Right ventricle myocardium inferior (tissue), 1 donor: ENCODE measurements at regions not wholly inside any gene's neighbourhood (a gene's known extent, or its start where the extent isn't known, plus 50 kb on each side); places are given as distances from the start of the nearest gene placed in this dataset.
"Not testable (repeated sequence)": the region's sequence is repeated elsewhere in the genome, so short reads cannot be mapped to it uniquely, and the experiment has no call there.

Experiments used
- ATAC-seq: fragments of 200-7000 bp; cut with Tn5 transposase; one replicate; pipeline ENCODE4 v1.9.1; 2020; ENCODE audit warnings: mild to moderate bottlenecking, moderate library complexity
- DNase-seq: peaks from one replicate; pipeline ENCODE4 v3.0.0; 2021; ENCODE audit errors: missing footprints
- intact Hi-C: fragments of 100-400 bp; cut with DNase I; formaldehyde crosslinking; loops from one replicate; pipeline ENCODE4 v1.11.0; 2022
- donor health status: DM: no; HTN: yes; CAD: no; lungs with severe emphysema.

DNA sequence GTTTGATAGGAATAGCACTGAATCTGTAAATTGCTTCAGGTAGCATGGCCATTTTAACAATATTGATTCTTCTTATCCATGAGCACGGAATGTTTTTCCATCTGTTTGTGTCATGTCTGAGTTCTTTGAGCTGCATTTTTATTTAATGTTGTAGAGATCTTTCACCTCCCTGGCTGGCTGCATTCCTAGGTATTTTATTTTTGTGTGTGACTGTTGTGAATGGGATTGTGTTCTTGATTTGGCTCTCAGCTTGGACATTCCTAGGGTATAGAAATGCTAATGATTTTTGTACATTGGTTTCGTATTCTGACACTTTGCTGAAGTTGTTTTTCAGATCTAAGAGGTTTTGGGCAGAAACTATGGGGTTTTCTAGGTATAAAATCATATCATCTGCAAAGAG is 152.9 kb upstream of the CHD1 start:
- intact Hi-C loops, result no loop called here
- no peak for ATAC-seq

DNA sequence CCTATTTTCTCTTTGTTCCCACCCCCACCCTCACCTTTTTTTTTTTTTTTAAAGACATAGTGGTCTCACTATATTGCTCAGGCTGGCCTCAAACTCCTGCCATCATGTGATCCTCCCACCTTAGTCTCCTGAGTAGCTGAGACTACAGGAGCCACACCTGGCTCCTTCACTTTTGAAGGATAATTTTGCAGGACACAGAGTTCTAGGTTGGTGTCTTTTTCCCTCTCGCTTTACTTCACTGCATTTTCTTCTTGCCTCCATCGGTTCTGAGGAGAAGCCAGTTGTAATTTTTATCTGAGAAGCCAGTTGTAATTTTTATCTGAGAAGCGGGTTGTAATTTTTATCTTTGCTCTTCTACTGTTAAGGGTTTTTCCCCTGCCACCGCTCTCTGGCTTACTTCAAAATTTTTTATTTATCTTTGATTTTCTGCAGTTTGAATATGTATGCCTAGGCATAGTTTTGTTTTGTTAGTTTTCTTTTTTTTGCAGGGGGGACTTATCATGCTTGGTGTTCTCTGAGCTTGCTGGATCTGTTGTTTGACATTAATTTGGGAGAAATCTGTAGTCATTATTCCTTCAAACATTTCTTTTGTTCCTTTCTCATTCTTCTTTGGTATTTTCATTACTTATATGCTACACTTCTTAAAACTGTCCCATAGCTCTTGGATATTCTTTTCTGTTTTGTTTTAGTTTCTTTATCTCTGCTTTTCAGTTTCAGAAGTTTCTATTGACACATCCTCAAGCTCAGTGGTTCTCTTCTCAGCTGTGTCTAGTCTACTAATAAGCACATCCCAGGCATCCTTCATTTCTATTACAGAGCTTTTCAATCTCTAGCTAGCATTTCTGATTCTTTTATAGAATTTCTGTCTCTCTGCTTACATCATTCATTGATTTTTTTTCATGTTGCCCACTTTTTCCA is 148.2 kb upstream of the CHD1 start:
- ATAC-seq, result no peak
- no peak for DNase-seq
- intact Hi-C loops, result no loop called here

More for the DNA sequence above, 152.9 kb upstream of the CHD1 start:
- DNase-seq, result no peak

DNA sequence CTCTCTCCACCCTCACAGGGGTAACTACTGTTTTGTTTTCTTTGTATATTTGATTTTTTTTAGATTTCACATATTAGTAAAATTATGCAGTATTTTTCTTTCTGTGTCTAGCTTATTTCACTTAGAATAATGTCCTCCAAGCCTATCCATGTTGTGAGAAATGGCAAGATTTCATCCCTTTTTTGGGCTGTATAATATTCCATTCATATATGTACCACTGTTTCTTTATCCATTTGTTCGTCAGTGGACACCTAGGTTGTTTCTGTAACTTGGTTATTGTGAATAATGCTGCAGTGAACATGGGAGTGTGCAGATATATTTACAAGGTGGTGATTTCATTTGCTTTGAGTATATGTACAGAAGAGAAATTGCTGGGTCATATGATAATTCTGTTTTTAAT is 144.0 kb upstream of the CHD1 start:
- DNase-seq (no peak), ATAC-seq (no peak)
- intact Hi-C loops, result no loop called here

DNA sequence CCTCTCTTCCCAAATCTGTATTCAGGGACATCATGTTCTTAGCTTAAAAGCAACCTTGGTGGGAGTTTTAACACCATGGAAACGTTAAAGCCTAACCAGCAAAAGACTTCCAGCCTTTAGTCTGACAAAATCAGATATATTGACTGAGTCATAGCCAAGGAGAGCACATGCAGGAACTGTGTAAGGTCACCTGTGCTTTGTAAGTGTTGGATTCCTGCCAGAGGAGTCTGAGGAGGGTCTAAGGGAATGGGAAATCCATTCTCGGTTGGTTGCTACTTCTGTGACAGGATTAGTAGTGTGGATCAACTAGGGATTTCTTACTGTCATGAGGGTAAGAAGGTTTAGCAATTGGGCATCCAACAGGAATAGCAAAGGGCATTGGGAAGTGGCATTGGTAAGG is 142.0 kb upstream of the CHD1 start:
- intact Hi-C loops, result no loop called here
- ATAC-seq, result no peak
- DNase-seq, result no peak

DNA sequence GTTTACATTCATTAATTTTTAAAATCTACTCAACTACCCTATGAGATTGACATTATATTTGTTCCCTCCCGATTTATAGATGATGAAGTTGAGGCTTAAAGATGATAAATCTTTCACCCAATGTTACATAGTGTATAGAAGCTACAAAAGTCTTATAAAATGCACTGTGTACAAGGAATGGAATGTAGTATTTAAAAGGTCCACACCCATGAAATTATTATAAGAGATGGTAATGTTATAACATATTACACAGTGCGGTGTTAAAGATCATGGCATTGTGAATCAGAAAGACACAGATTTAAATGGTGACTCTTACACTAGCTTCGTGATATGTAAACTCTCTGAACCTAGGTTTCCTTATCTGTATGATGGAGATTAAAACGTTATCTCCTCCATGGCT is 141.6 kb upstream of the CHD1 start:
- ATAC-seq, result no peak
- no peak for DNase-seq
- intact Hi-C loops, result no loop called here

DNA sequence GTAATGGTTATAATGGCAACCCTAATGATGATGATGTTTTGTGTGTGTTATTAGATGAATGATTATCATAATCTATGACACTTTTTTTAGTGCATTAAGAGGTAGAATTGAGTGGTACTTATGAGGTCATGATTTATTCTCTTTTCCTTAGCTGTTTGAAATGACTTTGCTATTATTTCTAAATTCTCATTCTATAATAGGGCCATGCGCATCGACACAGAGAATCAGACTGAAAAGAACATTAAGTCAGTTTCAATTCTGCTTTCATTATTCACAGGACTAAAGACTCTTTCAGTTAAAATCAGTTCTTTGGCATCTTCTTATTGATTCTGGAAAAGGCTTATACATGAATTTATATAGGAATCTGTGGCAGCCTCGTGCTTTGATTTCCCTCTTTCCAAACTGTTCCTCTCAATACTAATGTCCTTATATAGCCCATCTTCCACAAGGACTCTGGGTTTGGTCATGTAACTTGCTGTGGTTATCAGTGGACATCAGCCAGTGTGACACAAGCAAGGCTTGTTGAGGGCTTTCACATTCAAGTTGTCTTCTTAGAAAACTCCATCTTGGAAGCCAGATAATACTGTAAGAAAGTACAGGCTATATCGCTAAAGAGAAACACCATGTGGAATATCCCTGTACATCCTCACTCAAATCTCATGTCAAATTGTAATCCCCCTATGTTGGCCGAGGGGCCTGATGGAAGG is 140.3 kb upstream of the CHD1 start:
- ATAC-seq (no peak), DNase-seq (no peak)
- intact Hi-C loops, result no loop called here

DNA sequence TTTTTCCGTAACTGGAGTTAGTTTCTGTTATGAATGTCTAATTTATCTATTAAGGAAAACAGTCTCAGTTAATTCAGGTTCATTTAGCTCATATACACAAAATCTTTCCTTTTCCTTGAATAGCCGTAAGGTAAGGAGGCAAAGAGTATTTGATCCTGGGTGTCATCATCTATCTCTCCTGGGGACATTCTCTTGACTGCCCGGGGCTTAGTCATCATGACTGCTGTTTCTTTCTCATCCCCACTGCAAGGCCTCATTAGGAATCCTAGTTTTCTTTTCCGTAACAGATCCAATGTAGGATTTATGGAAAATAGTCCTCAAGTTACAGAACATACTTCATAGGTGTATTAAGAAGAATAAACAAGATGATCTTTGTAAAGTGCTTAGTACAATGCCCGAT is 134.9 kb upstream of the CHD1 start:
- ATAC-seq (no peak), DNase-seq (no peak)
- intact Hi-C loops, result no loop called here

DNA sequence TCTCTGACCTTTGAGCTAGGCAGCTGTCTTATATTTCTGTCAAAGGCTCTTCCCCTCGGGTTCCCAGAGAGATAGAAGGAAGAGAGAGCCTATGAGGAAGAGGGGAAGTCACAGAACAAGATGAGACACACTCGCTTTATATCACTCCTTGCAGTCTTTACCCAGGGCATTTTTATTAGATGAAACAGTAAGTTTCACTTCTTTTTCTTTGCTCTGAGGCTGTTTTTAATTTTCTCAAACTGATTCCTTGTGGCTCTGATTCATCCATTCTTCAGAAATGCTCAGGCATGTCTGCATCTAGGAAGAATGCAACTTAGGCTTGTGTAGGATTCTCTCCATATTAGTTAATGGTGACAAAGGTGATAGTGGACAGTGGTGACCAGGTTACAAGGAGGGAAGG is 132.9 kb upstream of the CHD1 start:
- intact Hi-C loops, result no loop called here
- DNase-seq, result no peak
- no peak for ATAC-seq

DNA sequence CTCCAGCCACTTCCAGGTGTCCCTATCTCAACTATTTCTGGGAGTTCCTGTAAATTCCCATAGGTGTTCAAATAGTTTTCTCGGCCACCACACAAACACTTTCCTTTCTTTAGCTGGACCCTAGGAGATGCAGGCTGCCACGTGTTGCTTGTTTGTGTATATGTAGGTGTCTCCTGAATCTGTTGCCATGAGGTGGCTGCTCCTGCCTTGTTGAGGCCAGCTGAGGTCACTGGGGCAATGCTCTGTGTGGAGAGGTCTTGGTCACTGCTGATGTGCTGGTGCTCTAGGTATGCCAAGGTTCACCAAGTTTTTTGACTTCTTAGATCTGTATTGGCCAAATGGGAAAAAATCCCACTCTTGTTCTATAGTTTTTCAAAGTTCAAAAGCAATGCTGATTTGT is 132.5 kb upstream of the CHD1 start:
- no peak for ATAC-seq
- intact Hi-C loops, result no loop called here
- DNase-seq, result no peak

DNA sequence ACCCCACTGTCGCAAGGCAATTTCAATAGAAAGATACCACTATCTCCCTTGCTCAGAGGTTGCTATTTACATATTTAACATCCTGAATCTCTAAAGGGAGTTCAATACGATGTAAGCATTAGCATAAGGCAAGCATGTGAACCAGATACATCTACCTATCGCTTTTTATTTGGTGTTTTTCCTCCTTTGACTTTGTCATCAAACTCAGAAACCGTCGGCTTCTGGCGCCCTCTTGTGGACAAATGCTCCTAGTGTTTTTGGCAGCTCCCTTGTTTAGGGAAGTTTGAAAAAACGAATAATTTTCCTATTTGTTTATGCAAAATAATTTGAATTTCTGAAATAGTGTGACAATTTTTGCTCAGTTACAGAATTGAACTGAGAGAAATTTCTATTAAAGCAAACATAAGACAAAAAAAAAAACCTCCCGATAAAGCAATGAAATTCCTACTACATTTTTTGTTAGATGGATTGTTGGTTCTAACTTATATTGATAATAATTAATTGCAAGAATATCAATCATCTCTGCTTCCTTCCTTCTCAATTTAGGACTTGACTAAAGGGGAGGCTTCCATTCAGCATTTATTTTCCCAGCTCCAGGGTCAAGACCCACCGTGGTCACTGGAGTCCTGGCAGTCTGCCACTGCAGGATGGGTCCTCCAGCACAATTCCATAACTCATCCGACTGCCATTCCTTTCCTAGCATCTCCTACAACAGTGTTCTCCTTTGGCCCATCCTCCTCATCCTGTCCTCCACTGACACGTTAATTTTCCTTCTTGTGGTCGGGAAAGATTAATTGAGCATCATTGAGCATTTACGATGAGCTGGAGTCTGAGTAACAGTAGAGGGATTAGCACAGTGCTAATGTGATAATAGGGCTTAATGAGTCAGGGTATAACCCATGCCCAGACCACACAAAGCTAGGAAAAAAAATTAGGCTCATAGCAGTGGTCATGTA is 131.8 kb upstream of the CHD1 start:
- intact Hi-C loops, result no loop called here
- ATAC-seq, result no peak

DNA sequence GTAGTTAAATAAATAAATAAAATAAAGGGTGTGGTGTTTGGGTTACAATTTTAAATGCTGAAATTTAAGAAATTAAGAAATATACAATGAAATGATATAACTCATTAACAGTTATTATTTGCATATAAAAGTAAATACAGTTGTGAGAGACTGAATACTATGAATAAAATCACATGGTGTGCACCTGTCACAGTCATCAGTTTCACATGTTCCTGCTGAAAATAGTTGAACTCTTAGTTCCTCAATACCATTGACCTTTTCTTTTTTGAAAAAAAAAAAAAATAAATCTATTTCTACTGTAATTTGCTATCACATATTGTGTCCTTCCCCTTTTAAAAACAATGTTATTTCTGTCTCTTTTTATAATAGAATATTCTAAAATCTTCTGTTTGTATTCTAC is 130.9 kb upstream of the CHD1 start:
- ATAC-seq (no peak), DNase-seq (no peak)
- intact Hi-C loops, result no loop called here

More for the DNA sequence above, 131.8 kb upstream of the CHD1 start:
- peak; percentile 87 for DNase-seq

DNA sequence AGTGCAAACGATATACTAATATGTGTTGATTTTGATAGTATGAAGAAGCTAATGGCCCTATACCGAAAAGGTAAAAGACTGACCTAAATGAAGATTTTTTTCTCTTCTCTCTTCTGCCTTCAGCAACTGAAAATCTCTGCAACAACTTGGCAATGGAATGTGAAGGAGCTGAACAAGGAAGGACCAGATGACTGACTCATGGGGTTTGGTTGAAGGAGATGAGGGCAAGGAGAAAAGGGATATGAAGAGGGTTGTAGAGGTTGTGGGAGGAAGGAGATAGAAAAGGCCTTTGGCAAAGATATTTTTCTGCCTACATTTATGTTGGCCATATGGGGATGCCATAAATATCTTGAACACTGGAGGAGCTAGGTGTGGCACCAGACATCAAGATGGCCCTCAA is 129.7 kb upstream of the CHD1 start:
- DNase-seq, result no peak
- intact Hi-C loops, result no loop called here

DNA sequence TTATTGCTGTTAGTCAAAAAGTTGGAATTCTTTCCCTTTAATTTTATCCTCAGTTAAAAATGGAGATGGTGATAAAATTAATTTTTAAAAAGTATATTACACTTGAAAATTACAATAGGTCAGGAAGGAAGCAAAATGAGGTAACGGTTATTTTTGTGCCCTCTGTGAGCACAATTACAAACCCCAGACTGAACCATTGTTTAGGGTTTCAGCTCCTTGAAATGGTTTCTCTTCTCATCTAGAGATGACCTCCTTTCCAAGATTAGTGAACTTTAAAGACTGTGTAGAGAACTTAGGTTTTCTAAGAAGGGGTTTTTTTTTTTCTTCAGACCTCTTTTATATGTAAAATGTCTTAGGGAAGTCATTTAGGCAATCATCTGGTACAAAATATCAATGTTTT is 126.2 kb upstream of the CHD1 start:
- no peak for ATAC-seq
- intact Hi-C loops, result no loop called here
- no peak for DNase-seq

More for the DNA sequence above, 129.7 kb upstream of the CHD1 start:
- ATAC-seq, result no peak

DNA sequence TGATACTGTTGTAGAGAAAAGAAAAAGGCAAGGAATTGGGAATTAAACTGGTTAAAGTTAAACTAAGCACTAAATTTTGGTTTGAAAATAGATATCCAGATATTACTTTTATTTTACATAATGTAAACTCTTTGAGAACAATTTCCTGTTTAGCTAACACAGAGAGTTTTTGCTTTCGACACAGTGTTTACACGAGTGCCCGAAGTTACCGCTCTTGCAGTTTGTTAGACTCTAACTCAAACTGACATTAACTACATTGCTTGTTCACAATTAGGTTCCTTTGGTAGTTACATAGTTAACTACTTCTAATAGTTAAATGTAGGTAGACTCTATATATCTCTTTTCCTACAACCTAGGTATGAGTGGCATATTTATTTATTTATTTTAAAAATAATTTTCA is 117.1 kb upstream of the CHD1 start:
- intact Hi-C loops, result no loop called here
- no peak for ATAC-seq
- DNase-seq, result no peak

DNA sequence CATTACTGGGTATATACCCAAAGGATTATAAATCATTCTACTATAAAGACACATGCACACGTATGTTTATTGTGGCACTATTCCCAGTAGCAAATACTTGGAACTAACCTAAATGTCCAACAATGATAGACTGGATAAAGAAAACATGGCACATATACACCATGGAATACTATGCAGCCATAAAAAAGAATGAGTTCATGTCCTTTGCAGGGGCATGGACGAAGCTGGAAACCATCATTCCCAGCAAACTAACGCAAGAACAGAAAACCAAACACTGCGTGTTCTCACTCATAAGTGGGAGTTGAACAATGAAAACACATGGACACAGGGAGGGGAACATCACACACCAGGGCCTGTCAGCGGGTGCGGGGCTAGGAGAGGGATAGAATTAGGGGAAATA is 114.5 kb upstream of the CHD1 start:
- intact Hi-C loops, ATAC-seq, DNase-seq: not testable (repeated sequence)

DNA sequence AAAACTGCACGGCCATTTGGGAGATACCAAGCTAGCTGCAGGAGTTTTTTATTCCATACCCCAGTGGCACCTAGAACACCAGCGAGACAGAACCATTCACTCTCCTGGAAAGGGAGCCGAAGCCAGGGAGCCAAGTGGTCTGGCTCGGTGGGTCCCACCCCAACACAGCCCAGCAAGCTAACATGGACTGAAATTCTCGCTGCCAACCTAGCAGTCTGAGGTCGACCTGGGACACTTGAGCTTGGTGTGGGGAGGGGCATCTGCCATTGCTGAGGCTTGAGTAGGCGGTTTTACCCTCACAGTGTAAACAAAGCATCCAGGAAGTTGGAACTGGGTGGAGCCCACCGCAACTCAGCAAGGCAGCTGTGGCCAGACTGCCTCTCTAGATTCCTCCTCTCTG is 108.9 kb upstream of the CHD1 start:
- peak; percentile 55 for DNase-seq

DNA sequence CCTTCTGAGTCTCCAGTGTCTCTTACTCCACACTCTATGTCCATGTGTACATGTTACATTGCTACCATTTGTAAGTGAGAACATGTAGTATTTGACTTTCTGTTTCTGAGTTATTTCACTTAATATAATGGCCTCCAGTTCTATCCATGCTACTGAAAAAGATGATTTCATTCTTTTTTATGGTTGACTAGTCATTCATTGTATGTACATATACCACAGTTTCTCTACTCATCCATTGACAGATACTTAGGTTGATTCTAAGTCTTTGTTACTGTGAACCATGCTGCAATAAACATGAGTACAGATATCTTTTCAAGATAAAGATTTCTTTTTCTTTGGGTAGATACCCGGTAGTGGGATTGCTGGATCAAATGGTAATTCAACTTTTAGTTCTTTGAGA is 107.1 kb upstream of the CHD1 start:
- intact Hi-C loops, result loop anchor here (10.0 kb wide), 1 partner anchor 261 kb away; the partner anchor contains the start of gene RGMB
- no peak for ATAC-seq
- no peak for DNase-seq

More for the DNA sequence above, 108.9 kb upstream of the CHD1 start:
- no peak for ATAC-seq
- intact Hi-C loops, result loop anchor here (10.0 kb wide), 1 partner anchor 263 kb away; the partner anchor contains the start of gene RGMB

DNA sequence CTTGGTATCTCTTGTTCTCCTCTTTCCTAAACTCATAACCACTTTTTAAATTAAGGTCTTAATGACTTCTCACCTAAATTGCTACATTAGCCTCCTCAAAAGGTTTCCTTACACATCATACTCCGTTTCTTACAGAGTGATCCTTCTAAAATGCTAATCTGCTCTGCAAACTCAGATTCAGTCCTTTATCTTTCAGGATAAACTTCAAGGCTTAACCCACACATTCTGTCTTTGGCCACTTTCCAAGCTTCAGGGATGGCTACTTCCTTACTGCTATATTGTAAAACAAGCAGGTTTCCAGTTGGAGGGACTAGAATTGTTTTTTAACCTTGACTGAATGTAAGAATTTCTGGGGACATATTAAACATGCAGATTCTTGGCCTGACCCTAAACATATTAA is 105.5 kb upstream of the CHD1 start:
- intact Hi-C loops, result loop anchor here (10.0 kb wide), 1 partner anchor 260 kb away; the partner anchor contains the start of gene RGMB
- ATAC-seq (no peak), DNase-seq (no peak)
